HFF-Myc (cell line): ENCODE measurements at regions not wholly inside any gene's neighbourhood (a gene's known extent, or its start where the extent isn't known, plus 50 kb on each side); places are given as distances from the start of the nearest gene placed in this dataset.

Experiments
- DNase-seq: peaks from one replicate; pipeline ENCODE4 v3.0.0-alpha.2; 2011; ENCODE audit warnings: low read depth; ENCODE audit errors: extremely low read depth
- H3K4me3 ChIP-seq: replicated peaks from 2 replicates; pipeline ENCODE4 v1.5.1; 2011; ENCODE audit warnings: low read depth, mild to moderate bottlenecking, control low read depth, low read length
- TF ChIP-seq, protein P1 (sequence below): IDR thresholded peaks from 2 replicates; pipeline ENCODE4 v1.5.1; 2012; ENCODE audit warnings: mild to moderate bottlenecking, low read depth, low read length, control low read depth; ENCODE audit errors: missing control alignments

GRCh38 chr20:40168981-40169620, 519.9 kb downstream of the MAFB start:
- no peak overlapping the region for H3K4me3 ChIP-seq
- TF ChIP-seq, protein P1, sequence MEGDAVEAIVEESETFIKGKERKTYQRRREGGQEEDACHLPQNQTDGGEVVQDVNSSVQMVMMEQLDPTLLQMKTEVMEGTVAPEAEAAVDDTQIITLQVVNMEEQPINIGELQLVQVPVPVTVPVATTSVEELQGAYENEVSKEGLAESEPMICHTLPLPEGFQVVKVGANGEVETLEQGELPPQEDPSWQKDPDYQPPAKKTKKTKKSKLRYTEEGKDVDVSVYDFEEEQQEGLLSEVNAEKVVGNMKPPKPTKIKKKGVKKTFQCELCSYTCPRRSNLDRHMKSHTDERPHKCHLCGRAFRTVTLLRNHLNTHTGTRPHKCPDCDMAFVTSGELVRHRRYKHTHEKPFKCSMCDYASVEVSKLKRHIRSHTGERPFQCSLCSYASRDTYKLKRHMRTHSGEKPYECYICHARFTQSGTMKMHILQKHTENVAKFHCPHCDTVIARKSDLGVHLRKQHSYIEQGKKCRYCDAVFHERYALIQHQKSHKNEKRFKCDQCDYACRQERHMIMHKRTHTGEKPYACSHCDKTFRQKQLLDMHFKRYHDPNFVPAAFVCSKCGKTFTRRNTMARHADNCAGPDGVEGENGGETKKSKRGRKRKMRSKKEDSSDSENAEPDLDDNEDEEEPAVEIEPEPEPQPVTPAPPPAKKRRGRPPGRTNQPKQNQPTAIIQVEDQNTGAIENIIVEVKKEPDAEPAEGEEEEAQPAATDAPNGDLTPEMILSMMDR, result no peak
- no peak for DNase-seq

DNA sequence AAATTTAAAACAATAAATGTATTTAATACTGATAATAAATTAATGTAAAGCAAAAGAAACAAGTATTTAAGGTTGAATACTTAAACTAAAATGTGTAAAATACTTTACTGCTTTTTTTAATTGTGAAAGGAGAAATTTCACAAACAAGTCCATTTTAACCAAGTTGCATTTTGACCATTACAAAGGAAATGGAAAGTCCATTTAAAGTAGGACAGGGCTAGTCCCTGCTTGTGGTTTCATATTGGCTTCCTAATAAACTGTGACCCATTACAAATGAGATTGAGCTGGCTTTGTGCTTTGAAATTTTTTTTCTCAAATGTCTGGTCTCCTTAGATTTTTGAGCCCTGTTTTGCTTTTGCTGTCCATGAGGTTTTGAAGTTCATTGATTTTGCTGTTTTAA, 527.6 kb downstream of the MAFB start:
- TF ChIP-seq, protein P1, result no peak
- no peak for DNase-seq
- no peak overlapping the region for H3K4me3 ChIP-seq

GRCh38 chr20:40160097-40160550, 528.9 kb downstream of the MAFB start:
- TF ChIP-seq, protein P1, result peak; percentile 83
- DNase-seq, result peak; percentile 15
- no peak overlapping the region for H3K4me3 ChIP-seq

DNA sequence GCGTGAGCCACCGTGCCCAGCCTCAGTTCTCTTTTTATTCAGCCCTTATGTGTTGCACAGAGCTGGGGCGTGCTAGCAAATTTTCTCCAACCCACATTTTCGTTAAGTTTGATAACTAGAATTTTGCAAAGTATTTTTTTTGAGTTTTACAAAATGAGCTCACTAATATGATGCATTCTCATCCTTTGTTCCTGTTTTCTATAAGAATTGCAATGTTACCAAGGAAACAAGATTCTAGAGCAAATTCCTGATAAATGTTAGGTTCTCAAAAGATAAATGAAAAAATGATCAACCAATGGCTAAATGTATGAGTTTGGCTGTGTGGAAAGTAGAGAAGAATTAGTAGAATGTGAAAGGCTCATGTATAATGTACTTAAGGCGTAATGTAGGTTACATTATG, 529.8 kb downstream of the MAFB start:
- DNase-seq, result no peak
- no peak overlapping the region for H3K4me3 ChIP-seq
- TF ChIP-seq, protein P1, result no peak

GRCh38 chr20:40156600-40157317, 532.3 kb downstream of the MAFB start:
- no peak overlapping the region for H3K4me3 ChIP-seq
- no peak for DNase-seq
- TF ChIP-seq, protein P1, result no peak

DNA sequence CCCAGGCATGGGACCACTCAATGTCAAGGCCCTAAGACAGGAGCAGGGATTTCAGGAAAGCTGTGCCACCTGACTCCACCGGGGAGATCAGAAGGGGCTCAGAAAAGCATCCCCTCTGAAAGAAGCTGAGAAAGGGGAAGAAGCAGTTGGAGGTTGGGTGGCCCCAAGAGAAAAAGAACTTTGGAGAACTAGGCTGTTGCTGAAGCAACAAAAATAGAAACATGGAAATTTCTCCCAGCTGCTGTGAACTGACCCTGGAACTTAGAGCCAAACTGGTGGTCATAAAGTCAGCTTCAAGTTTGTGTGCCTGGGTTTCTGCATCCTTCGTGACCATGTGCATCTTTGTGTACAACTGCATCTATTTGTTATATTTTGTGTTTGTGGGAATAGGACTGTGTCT, 534.5 kb downstream of the MAFB start:
- no peak overlapping the region for H3K4me3 ChIP-seq
- no peak for DNase-seq
- TF ChIP-seq, protein P1, result no peak
